ENCODE measurements at regions not wholly inside any gene's neighbourhood (a gene's known extent, or its start where the extent isn't known, plus 50 kb on each side); places are given as distances from the start of the nearest gene placed in this dataset.

- Histone ChIP-seq H4K5ac (ENCODE audit: insufficient read length, low read depth, low read length) (no peak overlapping the region), H3K9me3 (ENCODE audit: insufficient read depth in 2 of 2, low read depth in 1 of 2, low read length in 1 of 2) (no peaks in the 10 kb centered on the region), H3K23me2 (ENCODE audit: low read depth, low read length) (no peaks in the 10 kb centered on the region), H2BK15ac (ENCODE audit: low read length) (no peak overlapping the region), H3K36me3 (ENCODE audit: control insufficient read depth in 2 of 4, insufficient read depth in 4 of 4, low read length in 3 of 4) (no peaks in the 10 kb centered on the region), H3K4me1 (replicated peaks in 1 of 4; ENCODE audit: control insufficient read depth in 3 of 4, insufficient read depth in 4 of 4, low read length in 3 of 4) (peaks cover 0 to 3% (median 0%) of the 10 kb centered on the region in 4 experiments; a peak in 1 of 7 replicates), H3K27ac (ENCODE audit: low read depth, low read length) (no peak overlapping the region), H2BK20ac (ENCODE audit: low read length) (no peak overlapping the region), H3K14ac (ENCODE audit: insufficient read length) (no peak overlapping the region), H3K4me2 (ENCODE audit: insufficient read depth in 1 of 2, low read depth in 2 of 2, low read length in 2 of 2) (no peak overlapping the region), H3K56ac (replicated peaks; ENCODE audit: insufficient read length, low read depth, low read length) (no peak overlapping the region), H3K79me2 (ENCODE audit: control insufficient read depth in 1 of 2, insufficient read depth in 2 of 2, low read length in 2 of 2) (no peaks in the 10 kb centered on the region), H3K4me3 (ENCODE audit: extremely low read depth in 1 of 4, insufficient read depth in 2 of 4, low read depth in 3 of 4, low read length in 4 of 4) (no peak overlapping the region), H2BK120ac (replicated peaks; ENCODE audit: low read depth, low read length) (no peak overlapping the region), H3K79me1 (ENCODE audit: low read depth, low read length) (no peaks in the 10 kb centered on the region), H2AK5ac (ENCODE audit: low read depth, low read length) (no peak overlapping the region), H3K18ac (ENCODE audit: extremely low read depth, low read length) (no peak overlapping the region), H4K8ac (ENCODE audit: extremely low read depth, insufficient read depth, low read length) (no peak overlapping the region), H2BK12ac (ENCODE audit: low read depth, low read length) (no peak overlapping the region), H4K91ac (replicated peaks; ENCODE audit: insufficient read length, low read length) (no peak overlapping the region), H4K20me1 (replicated peaks in 1 of 2; ENCODE audit: control insufficient read depth in 1 of 2, insufficient read depth in 2 of 2, low read length in 2 of 2) (no peaks in the 10 kb centered on the region), H2AFZ (ENCODE audit: low read length) (no peak overlapping the region), H3K23ac (ENCODE audit: insufficient read length) (no peak overlapping the region), H3K9ac (replicated peaks in 1 of 4; ENCODE audit: extremely low read depth in 1 of 4, low read depth in 3 of 4, low read length in 3 of 4) (no peak overlapping the region), H2BK5ac (ENCODE audit: low read depth, low read length) (no peak overlapping the region), H3K27me3 (replicated peaks in 1 of 4; ENCODE audit: control insufficient read depth in 3 of 4, extremely low read depth in 1 of 4, insufficient read depth in 3 of 4, low read length in 3 of 4) (no peaks in the 10 kb centered on the region), H3K4ac (replicated peaks; ENCODE audit: insufficient read length, low read depth, low read length) (no peak overlapping the region)
- no peak for FAIRE-seq
- POLR2A ChIA-PET (ENCODE audit: partially characterized antibody): no interaction called here
- DNase-seq (ENCODE audit: low read depth in 1 of 2, low spot score in 2 of 2): no peak
- 94% methylated on average over 4 of the region's 4 CpGs; no CpG with 5 or more reads in 1 of the 2 experiments for WGBS, 2 experiments (ENCODE audit: extremely low coverage in 1 of 2, insufficient coverage in 1 of 2, insufficient read length in 1 of 2, insufficient replicate concordance in 2 of 2, low coverage in 1 of 2, low lambda C conversion rate in 2 of 2, missing lambda C conversion rate in 1 of 2)
- CTCF ChIA-PET (ENCODE audit: partially characterized antibody): no interaction called here
- TF ChIP-seq KDM5A (IDR thresholded peaks at IDR 0.05; ENCODE audit: low read length) (no peak), SIN3A (conservative IDR thresholded peaks at IDR 0.05 in 1 of 2, IDR thresholded peaks at IDR 0.05 in 1 of 2; ENCODE audit: low read depth in 1 of 2, low read length in 2 of 2) (no peak), POU5F1 (IDR thresholded peaks at IDR 0.05; ENCODE audit: low read depth, low read length) (no peak), ASH2L (IDR thresholded peaks at IDR 0.05; ENCODE audit: low read length) (no peak), GABPA (IDR thresholded peaks at IDR 0.05; ENCODE audit: borderline replicate concordance, insufficient read depth, low read length) (no peak), RXRA (IDR thresholded peaks at IDR 0.05; ENCODE audit: insufficient read depth, low read depth, low read length) (no peak), RFX5 (IDR thresholded peaks at IDR 0.05; ENCODE audit: borderline replicate concordance, low read depth, low read length) (no peak)
- TF ChIP-seq, protein P1, sequence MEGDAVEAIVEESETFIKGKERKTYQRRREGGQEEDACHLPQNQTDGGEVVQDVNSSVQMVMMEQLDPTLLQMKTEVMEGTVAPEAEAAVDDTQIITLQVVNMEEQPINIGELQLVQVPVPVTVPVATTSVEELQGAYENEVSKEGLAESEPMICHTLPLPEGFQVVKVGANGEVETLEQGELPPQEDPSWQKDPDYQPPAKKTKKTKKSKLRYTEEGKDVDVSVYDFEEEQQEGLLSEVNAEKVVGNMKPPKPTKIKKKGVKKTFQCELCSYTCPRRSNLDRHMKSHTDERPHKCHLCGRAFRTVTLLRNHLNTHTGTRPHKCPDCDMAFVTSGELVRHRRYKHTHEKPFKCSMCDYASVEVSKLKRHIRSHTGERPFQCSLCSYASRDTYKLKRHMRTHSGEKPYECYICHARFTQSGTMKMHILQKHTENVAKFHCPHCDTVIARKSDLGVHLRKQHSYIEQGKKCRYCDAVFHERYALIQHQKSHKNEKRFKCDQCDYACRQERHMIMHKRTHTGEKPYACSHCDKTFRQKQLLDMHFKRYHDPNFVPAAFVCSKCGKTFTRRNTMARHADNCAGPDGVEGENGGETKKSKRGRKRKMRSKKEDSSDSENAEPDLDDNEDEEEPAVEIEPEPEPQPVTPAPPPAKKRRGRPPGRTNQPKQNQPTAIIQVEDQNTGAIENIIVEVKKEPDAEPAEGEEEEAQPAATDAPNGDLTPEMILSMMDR (IDR thresholded peaks at IDR 0.05; ENCODE audit: control extremely low read depth in 1 of 3, insufficient read depth in 1 of 3, low read depth in 1 of 3, low read length in 3 of 3): no peak
- TF ChIP-seq, protein P2, sequence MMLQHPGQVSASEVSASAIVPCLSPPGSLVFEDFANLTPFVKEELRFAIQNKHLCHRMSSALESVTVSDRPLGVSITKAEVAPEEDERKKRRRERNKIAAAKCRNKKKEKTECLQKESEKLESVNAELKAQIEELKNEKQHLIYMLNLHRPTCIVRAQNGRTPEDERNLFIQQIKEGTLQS (IDR thresholded peaks at IDR 0.05; ENCODE audit: insufficient read depth, low read depth, low read length): no peak
- TF ChIP-seq, protein P3, sequence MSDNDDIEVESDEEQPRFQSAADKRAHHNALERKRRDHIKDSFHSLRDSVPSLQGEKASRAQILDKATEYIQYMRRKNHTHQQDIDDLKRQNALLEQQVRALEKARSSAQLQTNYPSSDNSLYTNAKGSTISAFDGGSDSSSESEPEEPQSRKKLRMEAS (IDR thresholded peaks at IDR 0.05): no peak
These were observed 516.5 kb upstream of the ANKRD30A start for GRCh38 chr10:36608866-36609265.
